Astrocyte (in vitro differentiated cells and primary cell): ENCODE measurements at regions not wholly inside any gene's neighbourhood (a gene's known extent, or its start where the extent isn't known, plus 50 kb on each side); places are given as distances from the start of the nearest gene placed in this dataset.

Experiments used
- EZH2 ChIP-seq: IDR thresholded peaks from 2 replicates; pipeline ENCODE4 v1.6.1; 2012; ENCODE audit warnings: mild to moderate bottlenecking, low read length, inconsistent platforms; ENCODE audit not compliant: insufficient read depth
- TF ChIP-seq, protein P1 (sequence below): IDR thresholded peaks from 2 replicates; pipeline ENCODE4 v1.5.1; 2011; ENCODE audit warnings: low read depth, mild to moderate bottlenecking, inconsistent platforms, low read length, moderate library complexity; ENCODE audit not compliant: insufficient read depth

DNA sequence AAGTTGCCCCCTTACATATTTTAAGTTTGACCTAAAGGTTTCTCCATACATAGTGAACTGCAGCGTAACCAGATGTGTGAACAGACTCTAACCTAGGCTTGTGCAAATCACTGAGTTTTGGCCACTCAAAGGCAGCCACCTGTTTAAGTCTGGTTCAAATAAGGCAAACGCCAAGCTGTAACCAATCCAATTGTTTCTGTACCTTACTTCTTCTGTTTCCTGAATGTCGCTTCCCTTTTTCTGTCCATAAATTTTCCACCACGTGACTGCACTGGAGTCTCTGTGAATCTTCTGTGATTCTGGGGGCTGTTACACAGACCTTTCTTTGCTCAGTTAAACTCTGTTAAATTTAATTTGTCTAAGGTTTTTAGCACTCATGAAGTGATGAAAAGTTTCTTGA is 618.8 kb downstream of the GLUD2 start:
- TF ChIP-seq, protein P1, sequence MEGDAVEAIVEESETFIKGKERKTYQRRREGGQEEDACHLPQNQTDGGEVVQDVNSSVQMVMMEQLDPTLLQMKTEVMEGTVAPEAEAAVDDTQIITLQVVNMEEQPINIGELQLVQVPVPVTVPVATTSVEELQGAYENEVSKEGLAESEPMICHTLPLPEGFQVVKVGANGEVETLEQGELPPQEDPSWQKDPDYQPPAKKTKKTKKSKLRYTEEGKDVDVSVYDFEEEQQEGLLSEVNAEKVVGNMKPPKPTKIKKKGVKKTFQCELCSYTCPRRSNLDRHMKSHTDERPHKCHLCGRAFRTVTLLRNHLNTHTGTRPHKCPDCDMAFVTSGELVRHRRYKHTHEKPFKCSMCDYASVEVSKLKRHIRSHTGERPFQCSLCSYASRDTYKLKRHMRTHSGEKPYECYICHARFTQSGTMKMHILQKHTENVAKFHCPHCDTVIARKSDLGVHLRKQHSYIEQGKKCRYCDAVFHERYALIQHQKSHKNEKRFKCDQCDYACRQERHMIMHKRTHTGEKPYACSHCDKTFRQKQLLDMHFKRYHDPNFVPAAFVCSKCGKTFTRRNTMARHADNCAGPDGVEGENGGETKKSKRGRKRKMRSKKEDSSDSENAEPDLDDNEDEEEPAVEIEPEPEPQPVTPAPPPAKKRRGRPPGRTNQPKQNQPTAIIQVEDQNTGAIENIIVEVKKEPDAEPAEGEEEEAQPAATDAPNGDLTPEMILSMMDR, result no peak
- TF ChIP-seq EZH2, result no peak
